HG03060 (cell line): ENCODE measurements at regions not wholly inside any gene's neighbourhood (a gene's known extent, or its start where the extent isn't known, plus 50 kb on each side); places are given as distances from the start of the nearest gene placed in this dataset.

Source experiments
- ATAC-seq: cut with Tn5 transposase; IDR thresholded peaks from one replicate; pipeline ENCODE4 v1.9.1; 2021; ENCODE audit warnings: low read depth, moderate number of reproducible peaks; ENCODE audit not compliant: unreplicated experiment

DNA sequence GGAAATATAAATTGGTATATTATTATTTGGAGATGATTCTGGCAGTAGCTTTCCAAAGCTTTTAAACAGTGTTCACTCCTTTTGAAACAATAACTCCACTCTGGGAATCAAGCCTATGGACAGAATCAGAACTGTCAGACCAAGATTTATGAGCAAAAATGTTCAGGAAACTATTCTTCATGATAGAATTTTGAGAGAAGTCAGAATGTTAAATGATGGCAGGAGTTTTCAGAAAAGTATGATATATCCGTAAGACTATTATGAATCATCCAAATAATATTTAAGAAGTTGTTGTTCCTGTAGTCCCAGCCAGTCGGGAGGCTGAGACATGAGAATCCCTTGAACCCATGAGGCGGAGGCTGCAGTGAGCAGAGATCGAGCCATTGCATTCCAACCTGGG is 50.5 kb upstream of the ADGRG2 start:
- no peak for ATAC-seq

DNA sequence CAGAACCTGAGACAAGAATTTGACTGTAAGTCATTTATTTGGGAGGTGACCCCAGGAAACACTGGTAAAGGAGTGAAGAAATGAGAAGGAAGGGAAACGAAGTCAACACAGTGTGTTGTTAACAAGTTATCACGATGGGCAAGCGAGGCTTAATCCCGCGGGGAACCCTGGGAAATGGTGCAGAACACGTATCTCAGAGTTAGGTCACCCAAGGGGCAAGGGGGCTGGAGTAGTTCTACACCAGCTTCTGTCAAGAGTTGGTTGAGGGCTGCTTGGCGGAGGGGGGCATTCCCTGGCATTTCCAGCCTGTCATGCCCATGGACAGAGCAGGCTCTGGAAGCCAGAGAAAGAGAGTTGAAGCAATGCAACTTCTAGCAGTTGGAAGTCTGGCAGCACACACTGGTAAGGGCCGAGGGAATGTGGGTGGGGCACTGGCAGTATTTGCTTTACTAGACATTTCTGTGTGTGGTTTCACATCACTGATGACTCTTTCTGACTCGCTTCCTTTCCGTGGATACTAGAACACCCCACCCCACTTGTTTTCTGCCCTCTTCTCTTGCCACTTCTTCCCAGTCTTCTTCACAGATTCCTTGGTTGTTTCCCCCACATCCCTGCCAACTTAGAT is 52.2 kb upstream of the ADGRG2 start:
- ATAC-seq: no peak

DNA sequence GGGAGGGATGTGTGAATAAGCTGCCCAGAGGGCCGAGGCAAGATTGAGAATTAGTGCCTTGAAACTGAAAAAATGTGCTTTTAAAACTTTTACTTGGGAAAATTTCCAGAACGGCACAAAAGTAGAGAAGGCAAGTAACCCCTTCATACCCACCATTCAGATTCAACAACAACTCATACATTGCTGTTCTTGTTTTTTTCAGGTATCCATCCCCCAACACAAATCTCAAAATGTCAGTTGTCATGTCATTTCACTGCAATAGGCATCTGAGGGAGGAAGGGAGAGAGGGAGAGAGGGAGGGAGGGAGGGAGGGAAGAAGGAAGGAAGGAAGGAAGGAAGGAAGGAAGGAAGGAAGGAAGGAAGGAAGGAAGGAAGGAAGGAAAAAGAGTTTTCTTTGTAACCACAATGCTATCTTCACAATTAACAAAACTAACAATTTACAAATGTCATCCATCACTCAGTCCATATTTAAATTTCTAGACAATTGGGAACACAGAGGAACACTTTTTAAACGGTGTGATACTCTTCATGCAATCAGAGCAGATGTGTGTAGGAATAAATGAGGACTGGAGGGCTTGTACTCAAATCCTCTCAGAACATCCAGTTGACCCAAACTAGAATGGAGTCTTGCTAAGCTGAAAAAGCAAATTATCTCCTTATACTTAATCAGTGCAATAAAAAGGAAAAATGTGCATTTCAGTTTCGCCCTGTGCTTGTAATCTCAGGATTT is 54.8 kb upstream of the ADGRG2 start:
- no peak for ATAC-seq

DNA sequence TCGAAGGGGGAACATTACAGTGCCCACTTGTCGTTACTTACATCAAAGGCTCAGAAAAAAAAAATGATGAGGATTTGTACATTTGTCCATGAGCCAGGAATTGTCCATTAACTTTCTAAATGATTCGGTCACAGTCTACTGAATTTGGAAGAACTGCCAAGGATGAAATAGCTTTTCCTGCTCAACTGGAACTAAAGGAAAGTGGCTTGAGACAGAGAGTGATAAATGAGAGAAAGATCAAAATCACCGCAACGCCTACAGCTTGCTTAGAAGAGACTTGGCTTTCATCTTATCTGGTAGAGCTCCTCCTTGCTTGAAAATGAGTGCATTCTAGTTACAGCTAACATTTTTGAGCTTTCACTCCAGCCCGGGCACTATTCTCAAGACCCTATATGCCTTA is 55.5 kb upstream of the ADGRG2 start:
- ATAC-seq: no peak

DNA sequence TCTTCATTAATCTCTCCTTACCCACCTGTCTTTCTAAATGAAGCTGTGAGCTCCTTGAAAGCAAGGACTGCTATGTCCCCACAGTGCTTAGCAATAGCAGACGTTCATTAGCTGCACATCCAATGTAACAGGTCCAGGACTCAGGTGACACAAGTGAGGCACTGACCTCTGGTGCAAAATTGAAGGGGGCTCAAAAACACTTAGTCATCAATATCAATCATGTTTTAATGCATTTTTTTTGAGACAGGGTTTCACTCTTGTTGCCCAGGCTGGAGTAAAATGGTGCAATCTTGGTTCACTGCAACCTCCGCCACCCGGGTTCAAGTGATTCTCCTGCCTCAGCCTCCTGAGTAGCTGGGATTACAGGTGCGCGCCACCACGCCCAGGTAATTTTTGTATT is 56.1 kb upstream of the ADGRG2 start:
- ATAC-seq: no peak

GRCh38 chrX:19179389-19179788 is 57.1 kb upstream of the ADGRG2 start:
- no peak for ATAC-seq

GRCh38 chrX:19181345-19181744 is 59.1 kb upstream of the ADGRG2 start:
- ATAC-seq: no peak

DNA sequence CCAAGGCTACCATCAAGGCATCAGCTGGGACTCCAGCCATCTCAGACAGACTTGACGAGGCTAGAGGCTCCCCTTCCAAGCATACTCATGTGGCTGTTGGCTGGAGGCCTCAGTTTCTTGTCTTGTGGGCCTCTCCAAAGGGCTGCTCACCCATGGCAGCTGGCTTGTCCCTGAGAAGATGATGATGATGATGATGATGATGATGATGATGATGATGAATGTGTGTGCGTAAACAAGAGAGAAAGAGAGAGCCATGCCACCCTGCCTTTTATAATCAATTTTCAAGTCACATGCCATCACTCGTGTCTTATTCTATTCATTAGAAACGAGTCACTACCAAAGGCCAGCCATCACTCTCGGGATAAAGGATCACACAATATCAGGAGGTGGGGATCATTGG is 60.5 kb upstream of the ADGRG2 start:
- ATAC-seq: no peak

GRCh38 chrX:19183761-19184477 is 61.7 kb upstream of the ADGRG2 start:
- ATAC-seq: no peak

- ATAC-seq: no peak
These were observed 66.3 kb upstream of the ADGRG2 start for GRCh38 chrX:19188566-19188965.

- no peak for ATAC-seq
These were observed 68.6 kb upstream of the ADGRG2 start for GRCh38 chrX:19190902-19191301.

- ATAC-seq: no peak
These were observed 71.3 kb upstream of the ADGRG2 start for GRCh38 chrX:19193565-19193964.

DNA sequence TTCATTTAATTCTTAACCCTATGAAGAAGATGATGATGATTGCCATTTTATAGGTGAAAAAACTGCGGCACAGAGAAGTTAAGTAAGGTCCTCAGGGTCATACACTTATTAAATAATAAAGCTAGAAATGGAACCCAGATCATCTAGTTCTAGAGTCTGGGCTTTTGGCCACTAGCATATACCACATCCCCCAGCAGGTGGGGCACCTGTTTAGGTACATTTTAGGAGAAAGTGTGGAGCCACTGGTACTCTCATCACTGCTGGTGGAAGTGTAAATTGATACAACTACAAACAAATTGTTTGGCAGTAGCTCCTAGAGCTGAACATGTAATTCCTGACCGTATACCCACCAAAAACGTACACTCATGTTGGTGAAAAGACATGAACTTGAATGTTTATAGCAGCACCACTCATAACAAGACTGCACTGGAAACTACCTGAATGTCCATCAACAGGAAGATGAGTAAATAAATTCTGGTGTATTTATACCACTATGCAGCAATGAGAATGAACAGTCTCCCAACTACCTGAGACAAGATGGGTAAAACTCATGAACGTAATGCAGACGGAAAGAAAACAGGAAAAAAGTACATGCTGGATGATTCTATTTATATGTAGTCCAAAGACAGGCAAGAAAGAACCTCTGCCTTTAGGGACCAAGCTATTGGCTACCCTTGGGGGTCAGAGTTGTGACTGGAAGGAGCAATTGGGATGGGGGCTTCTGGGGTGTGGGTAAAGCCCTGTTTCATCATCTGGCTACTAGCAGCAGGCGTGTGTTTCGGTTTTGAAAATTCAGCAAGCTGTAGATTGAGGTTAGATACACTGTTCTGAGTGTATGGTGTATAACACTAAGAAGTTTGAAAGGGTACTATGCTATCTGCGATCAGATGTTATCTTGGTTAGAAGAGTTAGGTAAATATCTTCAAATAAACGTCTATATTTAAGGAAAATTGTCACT is 72.3 kb upstream of the ADGRG2 start:
- no peak for ATAC-seq

DNA sequence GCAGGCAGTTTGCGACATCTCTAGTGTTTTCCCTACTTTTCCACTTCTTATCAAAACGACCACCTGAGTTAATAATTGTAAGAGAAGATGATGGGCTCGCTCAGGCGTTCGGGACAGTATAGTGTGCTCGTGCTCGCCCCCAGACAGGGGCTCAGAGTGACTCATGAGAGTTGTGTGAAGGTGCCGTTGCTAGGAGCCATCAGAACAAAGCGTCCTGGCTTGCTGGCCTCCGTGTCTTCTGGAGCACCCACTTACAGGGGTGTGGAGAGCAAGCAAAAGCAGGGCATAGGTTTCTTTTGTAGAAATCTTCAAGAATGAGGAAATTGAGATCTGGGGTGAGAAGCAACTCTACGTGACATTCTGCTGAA is 73.0 kb upstream of the ADGRG2 start:
- ATAC-seq: peak; percentile 43

GRCh38 chrX:19198473-19198872 is 76.2 kb upstream of the ADGRG2 start:
- no peak for ATAC-seq

- ATAC-seq: no peak
These were observed 79.9 kb upstream of the ADGRG2 start for GRCh38 chrX:19202171-19202570.

DNA sequence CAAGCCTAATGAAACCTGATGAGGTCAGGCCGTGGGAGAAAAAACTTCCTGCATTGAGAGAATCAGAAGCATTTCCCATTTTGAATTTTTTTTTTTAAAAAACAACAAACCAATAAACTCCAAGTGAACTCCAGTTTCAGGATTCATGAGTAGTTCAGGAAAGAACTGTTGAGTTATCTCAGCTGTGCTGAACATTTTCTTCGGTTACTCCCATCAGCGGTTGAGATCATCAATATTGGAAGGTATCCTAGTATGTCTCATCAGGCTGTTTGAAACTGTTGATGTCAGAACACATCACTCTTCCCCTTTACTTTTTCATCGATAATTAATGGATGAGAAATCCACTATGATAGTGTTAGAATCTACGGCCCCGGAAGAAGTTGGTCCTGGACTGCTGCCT is 82.4 kb upstream of the ADGRG2 start:
- ATAC-seq: no peak

GRCh38 chrX:19212037-19212436 is 89.8 kb upstream of the ADGRG2 start:
- ATAC-seq: no peak

DNA sequence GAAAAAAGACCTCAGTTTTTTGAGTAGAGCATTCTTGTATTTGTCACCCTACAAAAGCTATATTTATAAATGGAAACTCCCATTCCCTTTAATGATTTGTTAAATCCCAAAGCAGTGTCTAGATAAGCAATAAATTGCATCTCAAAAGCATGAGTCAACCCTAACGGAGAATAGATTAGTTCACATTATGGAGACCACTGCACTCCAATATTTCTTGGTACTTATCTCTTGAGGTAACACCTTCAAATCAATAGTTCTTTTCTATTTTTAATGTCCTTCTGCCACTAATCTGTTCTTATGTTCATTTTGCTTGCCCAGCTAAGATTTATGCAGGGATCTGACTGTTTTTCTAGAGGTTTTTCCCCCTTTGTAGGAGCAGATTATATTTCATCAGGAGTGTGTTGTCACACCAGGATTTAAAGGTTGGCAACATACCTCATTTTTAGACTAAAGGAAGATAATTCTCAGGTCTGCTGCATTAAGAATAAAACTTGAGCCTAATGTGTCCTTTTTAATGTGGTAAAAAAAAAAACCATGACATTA is 91.4 kb upstream of the ADGRG2 start:
- ATAC-seq: no peak

DNA sequence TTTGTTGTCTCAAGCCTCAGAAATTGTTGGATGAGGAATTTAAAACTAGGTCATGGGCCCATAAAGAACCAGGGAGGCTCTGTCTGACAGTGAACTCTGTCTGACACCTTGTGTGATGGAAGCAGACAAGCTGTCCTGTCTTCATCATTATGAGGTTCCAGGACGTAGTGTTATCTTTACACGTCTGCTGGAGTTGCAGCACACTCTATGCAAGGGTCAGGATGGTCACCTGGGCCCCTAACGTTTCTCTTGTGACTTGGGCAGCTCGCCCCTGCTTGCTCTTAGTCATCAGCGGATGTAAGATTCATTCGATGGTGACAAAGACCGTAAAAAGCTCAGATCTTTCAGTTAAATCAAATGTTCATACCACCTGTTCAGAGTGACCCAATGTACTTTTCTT is 92.0 kb upstream of the ADGRG2 start:
- no peak for ATAC-seq

- ATAC-seq: no peak
These were observed 103.6 kb upstream of the ADGRG2 start for GRCh38 chrX:19225909-19226308.
